ENCODE measurements at regions not wholly inside any gene's neighbourhood (a gene's known extent, or its start where the extent isn't known, plus 50 kb on each side); places are given as distances from the start of the nearest gene placed in this dataset.
A peak's percentile ranks its signal among the peaks of the same experiment; 100 is the strongest.
"Not testable (repeated sequence)": the region's sequence is repeated elsewhere in the genome, so short reads cannot be mapped to it uniquely, and the experiment has no call there.

DNA sequence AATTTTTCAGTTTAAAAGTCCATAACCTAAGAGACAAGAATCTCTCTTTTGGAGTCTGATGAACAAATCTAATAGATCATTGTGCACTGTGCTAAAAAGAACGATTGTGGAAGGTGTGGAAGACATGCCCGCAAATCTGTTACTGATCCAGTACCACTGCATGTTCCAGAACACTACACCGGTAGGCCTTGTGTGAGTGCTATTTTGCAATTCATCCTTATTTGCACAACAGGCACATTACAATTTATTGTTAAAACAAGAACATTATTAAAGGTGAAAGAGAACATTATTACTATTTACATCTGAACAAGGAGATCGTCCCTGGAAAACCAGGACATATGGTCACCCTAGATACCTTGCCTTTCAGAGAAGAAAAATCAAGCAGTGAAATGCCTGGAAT is 205.7 kb upstream of the NECTIN3 start:
- H3K27ac ChIP-seq (ENCODE audit: low read depth, low read length): no peak overlapping the region
- H3K4me3 ChIP-seq (ENCODE audit: low read depth, low read length): no peak overlapping the region
- H3K36me3 ChIP-seq (ENCODE audit: control insufficient read depth, insufficient read depth, low read length): no peaks in the 10 kb centered on the region
- no peaks in the 10 kb centered on the region for H3K9me3 ChIP-seq (ENCODE audit: control insufficient read depth, insufficient read depth, low read depth, low read length)
- H3K9ac ChIP-seq (ENCODE audit: low read length): no peak overlapping the region
- H3K27me3 ChIP-seq (ENCODE audit: control insufficient read depth, insufficient read depth, low read length): no peaks in the 10 kb centered on the region
- H3K4me1 ChIP-seq (ENCODE audit: control insufficient read depth, insufficient read depth, low read length): no peaks in the 10 kb centered on the region

DNA sequence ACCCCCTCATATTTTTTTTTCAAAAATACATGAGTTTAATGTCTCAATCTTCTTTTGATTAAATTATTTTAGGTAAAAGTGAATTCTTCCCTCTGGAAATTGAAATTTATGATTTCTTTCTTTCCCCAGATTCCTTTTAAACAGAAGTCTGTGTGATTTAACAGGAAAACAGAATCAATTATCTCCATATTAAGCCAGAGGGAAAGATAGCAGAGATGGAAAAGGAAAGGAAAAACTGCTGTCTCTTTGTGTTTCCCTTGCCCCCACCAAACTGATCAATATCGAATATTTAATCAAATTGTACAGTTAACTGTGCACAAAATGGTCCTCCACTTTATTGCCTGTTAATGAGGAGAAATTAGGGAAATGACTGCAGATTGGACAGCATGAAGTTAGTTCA is 203.5 kb upstream of the NECTIN3 start:
- Histone ChIP-seq H3K27ac (ENCODE audit: low read depth, low read length) (no peak overlapping the region), H3K27me3 (ENCODE audit: control insufficient read depth, insufficient read depth, low read length) (no peaks in the 10 kb centered on the region), H3K9ac (ENCODE audit: low read length) (no peak overlapping the region), H3K36me3 (ENCODE audit: control insufficient read depth, insufficient read depth, low read length) (no peaks in the 10 kb centered on the region), H3K4me3 (ENCODE audit: low read depth, low read length) (no peak overlapping the region), H3K9me3 (ENCODE audit: control insufficient read depth, insufficient read depth, low read depth, low read length) (no peaks in the 10 kb centered on the region), H3K4me1 (ENCODE audit: control insufficient read depth, insufficient read depth, low read length) (no peaks in the 10 kb centered on the region)

- Histone ChIP-seq H3K9ac (ENCODE audit: low read length) (no peak overlapping the region), H3K27ac (ENCODE audit: low read depth, low read length) (no peak overlapping the region), H3K4me1 (ENCODE audit: control insufficient read depth, insufficient read depth, low read length) (no peaks in the 10 kb centered on the region), H3K4me3 (ENCODE audit: low read depth, low read length) (no peak overlapping the region), H3K36me3 (ENCODE audit: control insufficient read depth, insufficient read depth, low read length) (no peaks in the 10 kb centered on the region), H3K27me3 (ENCODE audit: control insufficient read depth, insufficient read depth, low read length) (no peaks in the 10 kb centered on the region), H3K9me3 (ENCODE audit: control insufficient read depth, insufficient read depth, low read depth, low read length) (peaks cover 7% of the 10 kb centered on the region; the same call in 1 of the 2 replicates)
Measured at GRCh38 chr3:110869736-110870135, 201.9 kb upstream of the NECTIN3 start.

DNA sequence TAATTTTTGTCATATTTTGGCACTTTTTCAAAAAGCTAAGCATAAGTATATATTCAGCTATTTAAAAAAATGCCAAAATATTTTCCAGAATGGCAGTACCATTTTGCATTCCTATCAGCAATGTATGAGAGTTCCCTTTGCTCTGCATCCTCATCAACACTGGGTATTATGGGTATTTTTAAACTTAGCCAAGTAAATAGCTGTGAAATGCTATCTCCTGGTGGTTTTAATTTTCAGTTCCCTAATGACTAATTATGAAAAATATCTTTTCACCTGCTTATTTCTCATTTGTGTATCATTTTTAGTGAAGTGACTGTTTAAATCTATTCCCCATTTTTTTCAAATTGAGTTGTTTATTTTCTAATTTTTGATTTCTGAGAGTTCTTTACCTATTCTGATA is 199.7 kb upstream of the NECTIN3 start:
- Histone ChIP-seq H3K9ac (ENCODE audit: low read length) (no peak overlapping the region), H3K36me3 (ENCODE audit: control insufficient read depth, insufficient read depth, low read length) (no peaks in the 10 kb centered on the region), H3K4me1 (ENCODE audit: control insufficient read depth, insufficient read depth, low read length) (no peaks in the 10 kb centered on the region), H3K27ac (ENCODE audit: low read depth, low read length) (no peak overlapping the region), H3K4me3 (ENCODE audit: low read depth, low read length) (no peak overlapping the region), H3K9me3 (ENCODE audit: control insufficient read depth, insufficient read depth, low read depth, low read length) (peaks cover 13% of the 10 kb centered on the region; the same call in 1 of the 2 replicates), H3K27me3 (ENCODE audit: control insufficient read depth, insufficient read depth, low read length) (no peaks in the 10 kb centered on the region)

DNA sequence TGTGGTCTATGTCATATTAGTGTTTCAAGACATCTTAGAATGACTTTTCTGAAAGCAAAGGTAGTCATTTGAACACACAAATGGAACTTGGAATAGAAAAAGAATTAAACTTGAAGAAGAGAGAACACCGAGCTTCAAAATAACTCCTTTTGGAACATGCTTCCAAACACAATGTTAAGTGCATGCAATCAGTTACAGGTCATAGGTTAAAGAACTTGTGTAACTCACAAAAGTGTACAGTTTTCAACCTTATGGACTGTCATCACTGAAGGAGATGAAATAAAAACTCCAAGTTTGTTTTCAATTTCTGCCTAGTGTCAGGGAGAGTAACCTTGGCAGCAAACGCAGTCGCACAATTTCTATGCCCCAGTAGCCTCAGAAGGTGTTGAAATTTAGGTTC is 192.9 kb upstream of the NECTIN3 start:
- no peaks in the 10 kb centered on the region for H3K4me1 ChIP-seq (ENCODE audit: control insufficient read depth, insufficient read depth, low read length)
- H3K36me3 ChIP-seq (ENCODE audit: control insufficient read depth, insufficient read depth, low read length): no peaks in the 10 kb centered on the region
- no peak overlapping the region for H3K27ac ChIP-seq (ENCODE audit: low read depth, low read length)
- H3K9me3 ChIP-seq (ENCODE audit: control insufficient read depth, insufficient read depth, low read depth, low read length): 0 out of 2 replicates have a peak, but pooled peaks cover 13% of the 10 kb centered on the region
- no peak overlapping the region for H3K9ac ChIP-seq (ENCODE audit: low read length)
- no peaks in the 10 kb centered on the region for H3K27me3 ChIP-seq (ENCODE audit: control insufficient read depth, insufficient read depth, low read length)
- no peak overlapping the region for H3K4me3 ChIP-seq (ENCODE audit: low read depth, low read length)

GRCh38 chr3:110881069-110881468 is 190.5 kb upstream of the NECTIN3 start:
- Histone ChIP-seq H3K27ac (ENCODE audit: low read depth, low read length) (no peak overlapping the region; the same call in 1 of the 2 replicates), H3K4me3 (ENCODE audit: low read depth, low read length) (no peak overlapping the region), H3K4me1 (ENCODE audit: control insufficient read depth, insufficient read depth, low read length) (no peaks in the 10 kb centered on the region), H3K9ac (ENCODE audit: low read length) (no peak overlapping the region), H3K27me3 (ENCODE audit: control insufficient read depth, insufficient read depth, low read length) (no peaks in the 10 kb centered on the region), H3K9me3 (ENCODE audit: control insufficient read depth, insufficient read depth, low read depth, low read length) (no peaks in the 10 kb centered on the region), H3K36me3 (ENCODE audit: control insufficient read depth, insufficient read depth, low read length) (no peaks in the 10 kb centered on the region)

DNA sequence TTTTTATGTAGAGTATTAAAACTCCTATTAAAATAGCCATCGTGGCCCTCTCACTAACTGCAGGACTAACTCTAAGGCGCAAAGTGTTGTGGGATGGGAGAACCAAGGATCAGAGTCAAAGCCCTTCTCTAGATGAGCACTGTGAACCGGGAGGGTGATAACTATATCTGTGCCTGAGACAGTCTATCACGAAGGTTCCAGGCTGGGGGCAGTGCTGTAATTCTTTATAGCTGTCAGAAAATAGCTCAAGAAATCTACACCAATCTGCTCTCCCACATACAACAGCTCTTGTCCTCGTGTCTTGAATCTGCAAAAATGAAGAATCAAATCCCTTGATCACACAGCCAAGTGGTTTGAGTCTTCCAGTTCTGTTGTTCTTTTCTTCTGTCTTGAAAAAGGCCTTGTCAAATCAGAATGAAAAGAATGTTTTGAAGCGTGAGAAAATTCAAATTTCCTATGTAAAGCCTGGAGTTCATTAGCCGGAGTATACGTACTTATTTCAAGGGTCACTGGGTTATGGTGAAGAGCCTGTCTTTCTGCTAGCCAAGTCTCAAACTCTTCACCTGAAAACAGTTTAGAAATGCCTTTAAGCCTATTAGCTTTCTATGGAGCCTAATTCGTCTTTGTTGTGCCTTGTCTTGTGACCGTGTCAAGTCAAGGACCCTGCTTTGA is 185.3 kb upstream of the NECTIN3 start:
- Histone ChIP-seq H3K9ac (ENCODE audit: low read length) (no peak overlapping the region), H3K9me3 (ENCODE audit: control insufficient read depth, insufficient read depth, low read depth, low read length) (peaks cover 6% of the 10 kb centered on the region; the same call in 1 of the 2 replicates), H3K27ac (ENCODE audit: low read depth, low read length) (no peak overlapping the region), H3K27me3 (ENCODE audit: control insufficient read depth, insufficient read depth, low read length) (no peaks in the 10 kb centered on the region), H3K4me3 (ENCODE audit: low read depth, low read length) (no peak overlapping the region), H3K4me1 (ENCODE audit: control insufficient read depth, insufficient read depth, low read length) (no peaks in the 10 kb centered on the region), H3K36me3 (ENCODE audit: control insufficient read depth, insufficient read depth, low read length) (no peaks in the 10 kb centered on the region)

DNA sequence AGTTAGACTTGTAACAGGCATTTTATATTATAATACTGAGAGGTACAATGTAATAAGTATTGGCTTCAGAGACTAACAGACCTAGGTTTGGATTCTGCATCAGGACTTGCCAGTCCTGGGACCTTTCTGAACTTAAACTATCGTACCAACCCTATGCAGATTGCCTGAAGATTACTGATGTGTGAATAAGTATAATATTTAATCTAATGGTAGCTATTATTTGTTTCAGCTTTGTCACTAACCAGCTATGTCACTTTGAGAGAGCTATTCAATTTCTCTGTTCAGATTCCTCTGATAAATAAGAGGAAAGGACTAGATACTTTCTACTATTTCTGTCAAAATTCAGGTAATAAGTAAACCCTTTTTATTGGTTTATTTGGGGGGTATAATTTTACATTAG is 184.4 kb upstream of the NECTIN3 start:
- Histone ChIP-seq H3K4me1 (ENCODE audit: control insufficient read depth, insufficient read depth, low read length) (no peaks in the 10 kb centered on the region), H3K27me3 (ENCODE audit: control insufficient read depth, insufficient read depth, low read length) (no peaks in the 10 kb centered on the region), H3K36me3 (ENCODE audit: control insufficient read depth, insufficient read depth, low read length) (no peaks in the 10 kb centered on the region), H3K27ac (ENCODE audit: low read depth, low read length) (no peak overlapping the region), H3K9me3 (ENCODE audit: control insufficient read depth, insufficient read depth, low read depth, low read length) (peaks cover 11% of the 10 kb centered on the region), H3K4me3 (ENCODE audit: low read depth, low read length) (no peak overlapping the region), H3K9ac (ENCODE audit: low read length) (no peak overlapping the region)

GRCh38 chr3:110888625-110889375 is 182.8 kb upstream of the NECTIN3 start:
- not testable (repeated sequence) for H3K4me1 ChIP-seq (ENCODE audit: control insufficient read depth, insufficient read depth, low read length); H3K27me3 ChIP-seq (ENCODE audit: control insufficient read depth, insufficient read depth, low read length); H3K36me3 ChIP-seq (ENCODE audit: control insufficient read depth, insufficient read depth, low read length); H3K27ac ChIP-seq (ENCODE audit: low read depth, low read length)
- H3K4me3 ChIP-seq (ENCODE audit: low read depth, low read length): peak overlapping the region; percentile 58
- H3K9ac ChIP-seq (ENCODE audit: low read length): peak overlapping the region; percentile 60
- H3K9me3 ChIP-seq (ENCODE audit: control insufficient read depth, insufficient read depth, low read depth, low read length): peaks cover 18% of the 10 kb centered on the region

DNA sequence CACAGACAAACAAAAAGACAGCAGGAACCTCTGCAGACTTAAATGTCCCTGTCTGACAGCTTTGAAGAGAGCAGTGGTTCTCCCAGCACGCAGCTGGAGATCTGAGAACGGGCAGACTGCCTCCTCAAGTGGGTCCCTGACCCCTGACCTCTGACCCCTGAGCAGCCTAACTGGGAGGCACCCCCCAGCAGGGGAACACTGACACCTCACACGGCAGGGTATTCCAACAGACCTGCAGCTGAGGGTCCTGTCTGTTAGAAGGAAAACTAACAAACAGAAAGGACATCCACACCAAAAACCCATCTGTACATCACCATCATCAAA is 182.3 kb upstream of the NECTIN3 start:
- H3K9ac ChIP-seq (ENCODE audit: low read length); H3K27me3 ChIP-seq (ENCODE audit: control insufficient read depth, insufficient read depth, low read length); H3K4me1 ChIP-seq (ENCODE audit: control insufficient read depth, insufficient read depth, low read length); H3K4me3 ChIP-seq (ENCODE audit: low read depth, low read length); H3K36me3 ChIP-seq (ENCODE audit: control insufficient read depth, insufficient read depth, low read length); H3K27ac ChIP-seq (ENCODE audit: low read depth, low read length): not testable (repeated sequence)
- H3K9me3 ChIP-seq (ENCODE audit: control insufficient read depth, insufficient read depth, low read depth, low read length): peaks cover 18% of the 10 kb centered on the region

DNA sequence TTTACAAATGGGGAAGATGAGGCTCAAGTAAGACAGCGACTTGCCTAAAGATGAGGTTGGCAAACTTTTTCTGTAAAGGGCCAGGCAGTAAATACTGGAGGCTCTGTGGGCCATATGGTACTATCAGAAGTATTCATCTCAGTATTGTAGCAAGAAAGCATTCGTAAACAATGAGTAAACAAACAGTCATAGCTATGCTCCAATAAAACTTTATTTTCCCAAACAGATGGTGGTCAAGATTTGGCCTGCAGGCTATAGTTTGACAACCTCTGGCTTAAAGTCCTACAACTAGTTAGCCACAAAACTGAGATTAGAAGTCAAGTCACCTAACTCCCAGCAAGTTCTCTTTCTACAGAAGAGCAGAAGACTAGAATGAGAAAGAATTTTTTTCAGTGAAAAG is 177.0 kb upstream of the NECTIN3 start:
- H3K9me3 ChIP-seq (ENCODE audit: control insufficient read depth, insufficient read depth, low read depth, low read length): peaks cover 18% of the 10 kb centered on the region
- no peak overlapping the region for H3K9ac ChIP-seq (ENCODE audit: low read length)
- H3K27ac ChIP-seq (ENCODE audit: low read depth, low read length): no peak overlapping the region
- H3K4me3 ChIP-seq (ENCODE audit: low read depth, low read length): no peak overlapping the region
- no peaks in the 10 kb centered on the region for H3K27me3 ChIP-seq (ENCODE audit: control insufficient read depth, insufficient read depth, low read length)
- H3K36me3 ChIP-seq (ENCODE audit: control insufficient read depth, insufficient read depth, low read length): no peaks in the 10 kb centered on the region
- no peaks in the 10 kb centered on the region for H3K4me1 ChIP-seq (ENCODE audit: control insufficient read depth, insufficient read depth, low read length)

Measured in HUES6 (cell line).